HG02884 (cell line): ENCODE measurements at regions not wholly inside any gene's neighbourhood (a gene's known extent, or its start where the extent isn't known, plus 50 kb on each side); places are given as distances from the start of the nearest gene placed in this dataset.
"Not testable (repeated sequence)": the region's sequence is repeated elsewhere in the genome, so short reads cannot be mapped to it uniquely, and the experiment has no call there.

Experiments
- ATAC-seq: cut with Tn5 transposase; IDR thresholded peaks from one replicate; pipeline ENCODE4 v1.9.1; 2021; ENCODE audit warnings: mild to moderate bottlenecking, moderate library complexity; ENCODE audit not compliant: unreplicated experiment

- no peak for ATAC-seq
Measured at GRCh38 chr20:60160451-60161145, 202.4 kb downstream of the CDH26 start.

DNA sequence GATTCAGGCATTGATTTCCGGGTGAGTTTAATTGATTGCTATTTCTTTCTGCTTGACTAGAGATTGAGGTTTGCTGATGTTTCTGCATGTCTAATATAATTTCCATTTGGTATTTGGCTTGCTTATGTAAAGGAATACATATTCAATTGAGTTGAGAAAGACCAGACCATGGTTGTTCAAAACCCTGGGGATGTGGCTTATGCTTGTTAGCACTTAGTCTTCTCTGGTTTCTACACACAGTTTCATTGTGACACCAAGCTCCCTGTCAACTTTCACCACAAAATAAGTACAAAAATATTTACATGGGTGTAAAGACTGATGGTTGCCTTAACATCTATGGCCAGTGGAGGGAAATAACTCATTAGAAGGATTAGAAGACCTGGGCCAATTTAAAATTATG lies 209.6 kb downstream of the CDH26 start:
- no peak for ATAC-seq

GRCh38 chr20:60168963-60169362 lies 210.7 kb downstream of the CDH26 start:
- ATAC-seq: no peak

- no peak for ATAC-seq
Measured at GRCh38 chr20:60170116-60170515, 211.9 kb downstream of the CDH26 start.

GRCh38 chr20:60171313-60171712 lies 213.1 kb downstream of the CDH26 start:
- ATAC-seq: no peak

GRCh38 chr20:60171738-60172137 lies 213.5 kb downstream of the CDH26 start:
- ATAC-seq: no peak

DNA sequence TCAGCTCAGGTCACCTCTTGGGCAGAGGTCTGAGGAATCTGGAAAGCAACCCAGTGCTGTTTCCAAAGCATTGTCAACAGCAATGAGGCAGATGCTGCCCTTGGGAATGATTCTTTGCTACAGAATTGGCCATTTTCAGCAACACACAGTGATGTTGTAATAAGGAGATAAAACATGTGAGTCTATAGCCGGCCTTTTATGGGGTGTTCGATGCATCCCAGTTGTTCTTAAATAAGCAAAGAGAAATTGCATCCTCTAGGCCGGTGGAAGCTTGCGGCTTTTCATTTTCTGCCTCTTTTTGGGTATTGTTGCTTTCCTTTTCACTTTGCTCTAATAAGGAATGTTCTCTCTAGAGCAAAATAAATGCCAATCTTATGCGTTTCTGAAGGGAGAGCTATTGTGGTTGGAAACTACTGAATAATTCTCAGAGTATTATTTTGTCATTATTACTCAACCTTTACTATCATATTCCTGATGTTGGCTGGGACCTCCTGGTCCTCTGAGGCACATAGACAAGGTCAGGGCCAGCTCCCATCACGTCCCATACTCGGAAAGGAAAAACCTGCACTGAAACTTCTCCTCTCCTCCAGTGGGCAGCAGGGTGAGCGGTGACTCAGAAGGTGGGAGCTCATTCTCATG lies 214.2 kb downstream of the CDH26 start:
- no peak for ATAC-seq

GRCh38 chr20:60177080-60177479 lies 218.9 kb downstream of the CDH26 start:
- ATAC-seq: no peak

GRCh38 chr20:60180986-60181385 lies 222.8 kb downstream of the CDH26 start:
- no peak for ATAC-seq

DNA sequence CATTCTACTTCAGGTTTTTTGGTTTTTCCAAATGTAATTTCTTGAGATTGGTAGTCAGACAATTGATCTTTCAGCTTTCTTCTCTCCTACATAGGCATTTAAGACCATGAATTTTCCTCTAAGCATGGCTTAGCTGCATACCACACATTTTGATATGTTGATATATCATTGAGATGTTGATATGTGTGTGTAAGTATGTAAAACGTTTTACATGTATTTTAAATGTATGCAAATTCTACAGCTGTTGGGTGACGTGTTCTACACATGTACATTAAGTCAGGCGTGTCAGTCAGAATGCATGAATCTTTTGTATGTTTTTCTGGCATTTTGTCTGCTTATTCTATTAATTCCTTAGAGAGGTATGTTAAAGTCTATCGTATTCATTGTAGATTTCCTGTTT lies 228.2 kb downstream of the CDH26 start:
- no peak for ATAC-seq

- ATAC-seq: no peak
Measured at GRCh38 chr20:60187683-60188082, 229.5 kb downstream of the CDH26 start.

GRCh38 chr20:60191014-60191413 lies 232.8 kb downstream of the CDH26 start:
- ATAC-seq: no peak

DNA sequence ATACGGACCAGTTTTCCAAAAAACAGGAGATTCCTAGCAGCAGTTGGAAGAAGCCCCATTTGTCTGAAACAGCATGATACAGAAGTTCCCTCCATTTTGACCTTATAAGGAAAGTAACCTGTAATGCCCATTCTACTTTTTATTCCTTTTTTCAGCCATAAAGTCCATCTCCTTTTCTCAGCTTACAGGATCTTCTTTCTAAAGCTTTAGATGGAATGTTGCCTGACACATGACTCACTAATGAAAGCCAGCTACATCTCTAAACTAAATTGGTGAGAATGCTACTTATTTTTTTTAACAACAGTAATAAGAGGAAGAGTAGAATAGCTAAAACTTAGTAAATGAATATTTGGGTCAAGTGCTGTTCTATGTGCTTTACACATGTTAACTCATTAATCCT lies 234.1 kb downstream of the CDH26 start:
- no peak for ATAC-seq

DNA sequence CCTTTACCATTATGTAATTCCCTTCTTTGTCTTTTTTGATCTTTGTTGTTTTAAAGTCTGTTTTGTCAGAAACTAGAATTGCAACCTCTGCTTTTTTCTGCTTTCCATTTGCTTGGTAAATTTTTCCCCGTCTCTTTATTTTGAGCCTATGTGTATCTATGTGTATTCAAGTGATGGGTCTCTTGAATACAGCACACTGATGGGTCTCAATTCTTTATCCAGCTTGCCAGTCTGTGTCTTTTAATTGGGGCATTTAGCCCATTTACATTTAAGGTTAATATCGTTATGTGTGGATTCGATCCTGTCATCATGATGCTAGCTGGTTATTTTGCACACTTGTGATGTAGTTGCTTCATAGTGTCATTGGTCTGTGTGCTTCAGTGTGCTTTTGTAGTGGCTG lies 240.9 kb downstream of the CDH26 start:
- ATAC-seq: not testable (repeated sequence)

DNA sequence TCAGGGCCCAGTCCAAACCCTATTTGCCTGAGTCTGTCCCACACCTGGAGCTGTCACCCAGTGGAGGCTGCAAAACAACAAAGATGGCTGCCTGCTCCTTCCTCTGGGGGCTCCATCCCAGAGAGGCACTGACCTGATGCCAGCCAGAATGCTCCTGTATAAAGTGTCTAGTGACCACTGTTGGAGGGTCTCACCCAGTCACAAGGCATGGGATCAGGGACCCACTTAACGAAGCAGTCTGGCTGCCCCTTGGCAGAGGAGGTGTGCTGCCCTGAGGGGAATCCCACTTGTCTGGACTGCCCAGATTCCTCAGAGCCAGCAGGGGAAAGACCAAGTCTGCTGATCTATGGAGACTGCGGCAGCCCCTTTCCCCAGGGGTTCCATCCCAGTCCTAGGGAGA lies 241.6 kb downstream of the CDH26 start:
- no peak for ATAC-seq

DNA sequence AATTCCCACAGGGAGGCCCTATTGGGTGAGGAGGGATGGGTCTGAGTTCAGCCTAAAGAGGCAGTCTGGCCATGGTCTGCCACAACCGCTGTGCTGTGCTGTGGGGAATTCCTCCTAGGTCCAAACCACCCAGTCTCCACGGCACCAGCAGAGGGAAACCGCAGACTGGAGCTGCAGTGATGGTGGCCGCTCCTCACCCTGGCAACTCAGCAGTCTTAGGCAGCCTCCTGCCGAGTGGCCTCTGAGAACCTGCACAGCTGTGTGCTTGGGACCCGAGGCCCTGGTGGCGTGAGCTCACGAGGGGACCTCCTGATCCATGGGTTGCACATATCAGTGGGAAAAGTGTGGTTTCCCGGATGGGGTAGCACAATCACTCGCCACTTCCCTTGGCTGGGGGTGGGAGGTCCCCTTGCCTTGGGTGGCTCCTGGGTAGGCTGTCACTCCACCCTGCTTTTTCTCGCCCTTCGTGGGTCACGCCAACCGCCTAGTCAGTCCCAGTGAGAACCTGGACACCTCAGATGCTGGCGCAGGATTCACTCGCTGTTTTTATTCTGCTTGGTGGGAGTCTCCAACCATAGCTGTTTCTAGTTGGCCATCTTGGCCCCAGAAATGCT lies 242.2 kb downstream of the CDH26 start:
- ATAC-seq: no peak

- ATAC-seq: no peak
Measured at GRCh38 chr20:60201198-60201835, 243.1 kb downstream of the CDH26 start.

DNA sequence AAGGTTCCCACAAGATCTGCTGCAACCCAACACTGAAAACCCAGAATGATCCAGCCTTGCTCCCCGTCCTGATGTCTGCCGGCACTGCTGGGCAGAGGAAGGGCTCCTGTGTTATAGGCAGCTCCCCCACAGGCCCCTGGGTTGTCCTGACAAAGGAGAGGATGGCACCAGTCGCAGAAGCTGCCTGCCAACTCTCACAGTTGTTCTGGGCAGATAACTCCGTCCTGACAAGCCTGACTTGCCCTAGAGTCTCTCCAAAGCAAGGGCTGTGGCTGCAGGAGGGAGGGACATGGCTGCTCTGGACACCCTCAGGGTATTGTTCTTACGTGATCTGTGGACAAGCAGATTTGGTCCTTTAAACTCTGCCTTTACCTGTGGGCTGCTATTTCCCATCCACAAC lies 243.8 kb downstream of the CDH26 start:
- ATAC-seq: no peak

DNA sequence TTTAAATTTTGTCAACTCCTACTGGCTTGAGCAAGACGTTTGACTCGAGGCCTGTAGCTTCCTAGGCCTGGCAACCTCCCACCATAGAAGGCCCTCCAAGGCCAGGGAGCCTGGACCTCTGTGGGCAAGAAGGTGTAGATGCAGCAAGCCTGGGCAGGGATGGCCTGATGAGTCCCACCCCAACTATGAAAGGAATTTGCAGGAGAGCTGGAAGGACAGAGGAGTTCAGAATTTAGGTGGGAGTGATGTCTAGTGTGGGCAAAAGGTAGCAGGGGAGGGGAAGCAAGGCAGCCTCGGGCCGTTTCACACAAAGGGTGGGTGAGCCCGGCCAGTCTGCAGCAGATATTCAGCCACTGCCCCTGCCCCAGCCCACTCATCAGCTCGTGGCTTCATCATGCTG lies 245.2 kb downstream of the CDH26 start:
- no peak for ATAC-seq

DNA sequence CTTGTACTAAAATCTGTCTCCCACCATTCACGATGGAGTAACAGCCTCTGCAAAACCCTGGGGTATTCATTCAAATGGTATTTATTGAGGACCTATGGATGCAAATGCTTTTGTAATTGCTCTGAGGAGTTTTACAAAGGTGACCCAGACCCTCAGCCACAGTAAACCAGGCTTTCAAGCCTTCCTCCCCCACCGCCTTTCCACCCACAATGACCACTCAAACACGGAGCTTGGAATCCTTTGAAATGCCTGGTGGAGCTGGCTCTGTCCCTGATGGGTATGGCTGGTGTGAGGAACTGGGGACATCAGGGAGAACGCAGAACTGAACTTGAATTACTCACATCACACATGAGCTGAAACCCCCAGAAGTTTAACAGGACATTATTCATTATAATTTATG lies 246.4 kb downstream of the CDH26 start:
- ATAC-seq: no peak

- ATAC-seq: no peak
Measured at GRCh38 chr20:60206259-60206658, 248.0 kb downstream of the CDH26 start.

GRCh38 chr20:60209048-60209447 lies 250.8 kb downstream of the CDH26 start:
- ATAC-seq: no peak
